GM18498 (cell line): ENCODE measurements at regions not wholly inside any gene's neighbourhood (a gene's known extent, or its start where the extent isn't known, plus 50 kb on each side); places are given as distances from the start of the nearest gene placed in this dataset.
"Not testable (repeated sequence)": the region's sequence is repeated elsewhere in the genome, so short reads cannot be mapped to it uniquely, and the experiment has no call there.

ENCODE experiments used
- ATAC-seq: cut with Tn5 transposase; IDR thresholded peaks from one replicate; pipeline ENCODE4 v1.9.1; 2021; ENCODE audit warnings: mild to moderate bottlenecking, moderate library complexity; ENCODE audit not compliant: unreplicated experiment

DNA sequence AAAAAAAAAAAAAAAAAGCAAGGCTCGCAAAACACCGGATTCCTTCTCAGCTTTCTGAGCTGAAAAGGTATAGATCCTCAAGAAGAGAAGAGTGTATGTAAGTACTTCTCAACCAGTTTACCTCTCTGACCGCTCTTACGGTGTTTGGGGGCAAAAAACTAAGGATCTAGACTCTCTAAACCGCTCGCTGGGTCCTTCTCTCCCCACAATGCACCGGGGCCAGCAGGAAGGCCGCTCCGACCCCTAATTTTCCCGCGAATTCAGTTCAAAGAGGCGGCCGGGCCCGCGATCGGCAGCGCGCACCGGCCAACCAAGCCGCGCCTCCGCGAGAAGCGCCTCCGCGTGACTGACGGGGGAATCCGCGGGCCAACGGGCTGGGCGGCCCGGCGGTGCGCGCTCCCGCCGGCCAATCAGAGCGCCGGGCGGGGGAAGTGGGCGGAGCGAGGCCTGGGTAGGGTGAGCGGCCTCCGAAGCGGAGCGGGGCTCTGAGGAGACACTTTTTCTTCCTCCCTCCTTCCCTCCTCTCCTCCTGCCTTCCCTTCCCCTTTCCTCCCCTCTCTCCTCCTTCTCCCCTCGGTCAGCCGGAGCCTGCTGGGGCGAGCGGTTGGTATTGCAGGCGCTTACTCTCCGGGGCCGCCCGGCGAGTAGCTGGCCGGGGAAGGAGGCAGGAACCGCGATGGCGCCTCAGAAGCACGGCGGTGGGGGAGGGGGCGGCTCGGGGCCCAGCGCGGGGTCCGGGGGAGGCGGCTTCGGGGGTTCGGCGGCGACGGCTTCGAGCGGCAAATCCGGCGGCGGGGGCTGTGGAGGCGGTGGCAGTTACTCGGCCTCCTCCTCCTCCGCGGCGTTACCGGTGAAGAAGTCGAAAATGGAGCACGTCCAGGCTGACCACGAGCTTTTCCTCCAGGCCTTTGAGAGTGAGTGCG, 93.0 kb downstream of the CRLF3 start:
- peak; percentile 93 for ATAC-seq

DNA sequence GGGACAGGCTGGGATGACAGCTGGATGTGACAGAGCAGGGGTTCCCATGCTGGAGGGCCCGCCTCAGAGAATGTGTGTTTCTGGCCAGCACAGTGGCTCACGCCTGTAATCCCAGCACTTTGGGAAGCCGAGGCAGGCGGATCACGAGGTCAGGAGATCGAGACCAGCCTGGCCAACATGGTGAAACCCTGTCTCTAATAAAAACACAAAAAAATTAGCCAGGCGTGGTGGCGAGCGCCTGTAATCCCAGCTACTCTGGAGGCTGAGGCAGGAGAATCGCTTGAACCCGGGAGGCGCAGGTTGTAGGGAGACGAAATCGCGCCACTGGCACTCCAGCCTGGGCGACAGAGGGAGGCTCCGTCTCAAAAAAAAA, 93.7 kb downstream of the CRLF3 start:
- not testable (repeated sequence) for ATAC-seq

DNA sequence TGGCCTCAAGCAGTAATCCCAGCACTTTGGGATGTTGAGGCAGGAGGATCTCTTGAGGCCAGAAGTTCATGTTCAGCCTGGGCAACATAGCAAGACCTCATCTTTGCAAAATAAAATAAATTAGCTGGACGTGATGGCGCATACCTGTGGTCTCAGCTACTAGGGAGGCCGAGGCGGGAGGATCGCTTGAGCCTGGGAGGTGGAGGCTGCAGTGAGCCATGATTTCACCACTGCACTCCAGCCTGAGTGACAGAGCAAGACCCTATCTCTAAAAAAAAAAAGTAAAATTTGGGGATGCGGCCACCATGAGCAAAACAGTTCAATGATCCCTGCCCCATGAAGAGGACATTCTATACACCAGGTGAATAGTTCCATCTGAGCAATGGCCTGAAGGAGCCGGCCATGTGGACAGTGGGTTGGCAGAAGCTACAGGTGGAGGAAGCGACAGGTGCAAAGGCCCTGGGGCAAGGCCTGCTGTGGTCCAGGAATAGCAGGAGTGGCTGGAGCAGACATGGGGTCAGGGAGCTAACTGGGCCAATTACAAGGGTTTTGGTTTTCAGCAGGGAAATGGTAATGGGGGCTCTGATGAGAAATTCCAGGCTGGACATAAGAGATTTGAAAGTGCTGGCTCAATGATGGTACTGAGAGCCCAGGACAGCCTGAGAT, 94.2 kb downstream of the CRLF3 start:
- not testable (repeated sequence) for ATAC-seq

DNA sequence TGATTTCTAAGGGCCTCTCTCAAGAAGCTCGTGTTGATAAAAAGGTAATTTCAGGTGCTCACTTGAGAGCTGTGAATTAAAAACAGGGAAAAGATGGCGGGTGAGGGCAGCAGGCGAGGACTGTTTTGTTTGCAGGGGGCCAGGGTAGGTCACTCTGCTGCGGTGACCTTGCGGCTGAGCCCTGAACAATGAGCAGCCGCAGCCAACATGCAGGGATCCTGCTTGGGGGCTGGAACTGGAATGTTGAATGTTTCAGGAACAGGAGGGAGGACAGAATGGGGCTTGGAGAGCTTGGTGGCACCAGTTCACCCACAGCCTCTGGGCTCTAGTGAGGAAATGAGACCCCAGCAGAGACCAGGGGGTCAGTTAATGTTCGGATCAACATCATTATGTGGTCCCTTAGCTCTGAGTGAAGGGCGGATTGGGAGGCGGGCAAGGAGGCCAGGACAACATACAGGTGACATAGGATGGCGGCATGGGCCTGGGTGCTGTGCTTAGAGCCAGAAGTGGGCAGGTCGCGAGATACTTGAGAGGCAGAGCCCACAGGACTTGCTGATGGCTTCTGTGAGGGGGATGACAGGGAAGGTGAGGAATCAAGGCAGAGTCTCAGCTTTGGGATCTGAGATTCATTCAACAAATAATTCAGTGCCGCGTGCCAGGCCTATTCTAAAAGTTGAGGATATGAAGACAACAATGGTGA, 94.9 kb downstream of the CRLF3 start:
- not testable (repeated sequence) for ATAC-seq

DNA sequence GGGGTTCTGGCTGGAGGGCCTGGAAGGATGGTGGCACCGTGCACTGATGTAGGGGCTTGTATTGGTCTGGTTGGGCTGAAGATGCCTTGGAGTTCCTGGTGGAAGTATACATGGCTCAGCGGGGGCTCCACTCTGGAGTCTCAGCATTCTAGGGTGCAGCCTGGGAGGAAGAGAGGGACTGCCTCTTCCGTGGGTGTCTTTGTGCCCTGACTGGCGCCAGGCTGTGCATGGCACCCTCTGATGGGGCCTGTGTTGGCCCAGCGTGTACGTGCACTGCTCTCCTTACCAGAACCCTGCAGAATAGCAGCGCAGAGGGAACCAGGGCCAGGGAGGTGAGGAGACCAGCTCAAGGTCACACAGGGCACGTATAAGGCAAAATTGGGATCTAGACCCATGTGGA, 97.0 kb downstream of the CRLF3 start:
- not testable (repeated sequence) for ATAC-seq

DNA sequence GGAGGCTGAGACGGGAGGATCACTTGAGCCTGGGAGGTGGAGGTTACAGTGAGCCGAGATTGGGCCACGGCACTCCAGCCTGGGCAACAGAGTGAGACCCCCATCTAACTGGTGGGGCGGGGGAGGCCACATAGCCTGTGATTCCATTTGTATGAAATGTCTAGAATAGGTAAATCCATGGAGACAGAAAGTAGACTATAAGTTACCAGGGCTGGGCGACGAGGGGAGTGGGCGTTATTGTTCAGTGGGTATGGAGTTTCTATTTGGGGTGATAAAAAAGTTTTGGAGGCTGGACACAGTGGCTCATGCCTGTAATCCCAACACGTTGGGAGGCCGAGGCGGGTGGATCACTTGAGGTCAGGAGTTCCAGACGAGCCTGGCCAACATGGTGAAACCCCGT, 97.8 kb downstream of the CRLF3 start:
- not testable (repeated sequence) for ATAC-seq

DNA sequence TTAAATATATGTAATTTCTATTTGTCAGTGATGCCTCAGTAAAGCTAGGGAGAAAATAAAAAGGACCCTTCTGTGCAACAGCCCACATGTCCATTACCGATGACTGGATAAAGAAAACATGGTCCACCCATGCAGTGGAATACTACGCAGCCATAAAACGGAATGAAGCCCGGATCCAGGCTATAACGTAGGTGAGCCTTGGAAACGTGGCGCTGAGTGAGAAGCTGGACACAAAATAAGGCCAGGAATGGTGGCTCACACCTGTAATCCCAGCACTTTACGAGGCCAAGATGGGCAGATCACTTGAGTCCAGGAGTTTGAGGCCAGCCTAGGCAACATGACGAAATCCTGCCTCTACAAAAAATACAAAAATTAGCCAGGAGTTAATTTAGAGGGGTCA, 98.2 kb downstream of the CRLF3 start:
- not testable (repeated sequence) for ATAC-seq

DNA sequence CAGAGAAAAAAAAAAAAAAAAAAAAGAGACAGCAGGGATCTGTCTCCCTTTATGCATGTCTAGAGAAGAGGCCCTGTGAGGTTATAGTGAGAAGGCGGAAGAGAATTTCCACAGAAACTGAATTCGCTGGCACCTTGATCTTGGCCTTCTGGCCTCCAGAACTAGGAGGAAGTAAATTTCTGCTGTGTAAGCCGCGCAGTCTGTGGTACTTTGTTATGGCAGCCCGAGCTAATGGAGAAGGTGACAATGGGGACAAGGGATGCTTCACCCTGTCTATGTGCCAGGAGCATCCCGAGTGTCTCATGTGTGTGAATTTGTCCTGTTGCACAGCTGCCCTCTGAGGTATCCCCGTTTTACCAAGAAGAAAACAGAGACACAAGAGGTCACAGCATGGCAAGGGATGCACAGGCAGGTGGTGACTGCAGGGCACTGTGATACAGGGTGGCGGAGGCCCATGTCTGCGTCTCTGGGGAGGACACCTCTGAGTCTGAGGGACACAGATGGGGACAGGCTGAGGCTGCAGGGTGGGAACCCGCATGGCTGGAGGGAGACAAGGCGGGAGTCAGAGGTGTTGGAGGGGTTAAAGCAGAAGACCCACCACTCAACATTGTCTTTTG, 100.3 kb downstream of the CRLF3 start:
- ATAC-seq, result not testable (repeated sequence)

DNA sequence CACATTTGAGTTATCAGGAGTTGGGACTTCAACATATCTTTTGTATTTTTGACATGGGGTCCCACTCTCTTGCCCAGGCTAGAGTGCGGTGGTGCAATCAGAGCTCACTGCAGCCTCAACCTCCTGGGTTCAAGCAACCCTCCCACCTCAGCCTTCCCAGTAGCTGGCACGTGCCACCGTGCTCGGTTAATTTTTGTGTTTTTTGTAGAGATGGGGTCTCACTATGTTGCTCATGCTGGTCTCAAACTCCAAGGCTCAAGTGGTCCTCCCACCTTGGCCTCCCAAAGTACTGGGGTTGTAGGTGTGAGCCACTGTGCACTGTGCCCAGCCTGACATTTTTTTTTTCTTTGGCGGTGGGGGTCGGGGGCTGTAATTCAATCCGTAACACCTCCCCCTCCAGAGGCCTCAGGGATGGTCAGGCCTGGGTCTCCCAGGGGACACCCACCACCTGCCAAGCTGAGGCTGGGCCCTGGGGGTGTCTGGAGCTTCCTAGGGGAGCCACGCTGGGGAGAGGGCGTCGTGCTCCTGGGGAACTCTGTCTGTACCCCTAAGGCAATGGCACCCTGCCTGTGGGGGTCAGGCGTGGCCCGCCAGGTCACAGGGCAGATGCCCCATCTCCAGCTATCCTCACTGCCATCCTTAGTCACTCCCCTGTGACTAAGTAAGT, 102.2 kb downstream of the CRLF3 start:
- not testable (repeated sequence) for ATAC-seq

DNA sequence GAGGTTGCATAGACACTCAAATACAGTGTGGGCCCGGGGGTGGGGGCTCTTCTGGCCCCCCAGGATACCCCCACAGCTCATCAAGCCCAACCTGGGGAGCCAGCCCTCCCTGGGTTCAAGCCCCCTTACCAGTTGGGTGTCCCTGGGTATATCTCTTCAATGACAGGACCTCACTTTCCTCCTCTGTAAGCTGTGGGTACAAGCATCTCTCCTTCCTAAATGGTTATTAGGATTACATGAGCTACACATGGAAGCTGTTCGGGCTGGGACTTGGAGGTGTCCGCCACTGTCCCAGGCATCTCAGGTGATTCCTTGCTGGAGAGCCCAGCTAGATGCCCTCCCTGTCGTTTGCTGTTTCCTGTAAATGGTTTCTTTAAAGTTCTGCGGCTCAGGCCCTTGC, 103.5 kb downstream of the CRLF3 start:
- ATAC-seq, result not testable (repeated sequence)

DNA sequence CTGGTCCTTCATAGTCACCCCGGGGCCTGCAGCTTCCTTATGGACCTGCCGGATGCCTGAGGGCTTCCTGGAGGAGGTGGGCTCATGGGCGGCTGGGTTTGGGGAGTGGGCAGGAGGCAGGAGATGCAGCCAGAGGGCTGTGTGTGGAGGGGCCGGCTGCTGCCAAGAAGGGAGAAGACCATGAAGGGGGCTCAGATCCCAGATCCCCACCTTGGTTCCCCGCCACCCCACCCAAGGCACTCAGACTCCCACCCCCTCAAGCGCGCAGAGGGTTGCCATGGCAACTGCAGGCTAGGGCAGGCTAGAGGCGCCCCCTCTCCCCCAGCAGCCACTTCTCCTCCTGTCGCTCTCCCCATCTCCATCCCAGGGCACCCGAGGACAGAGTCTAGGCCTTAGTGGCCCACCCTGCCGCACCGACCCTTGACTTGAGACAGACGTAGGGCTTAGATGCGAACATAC, 104.5 kb downstream of the CRLF3 start:
- ATAC-seq, result no peak

DNA sequence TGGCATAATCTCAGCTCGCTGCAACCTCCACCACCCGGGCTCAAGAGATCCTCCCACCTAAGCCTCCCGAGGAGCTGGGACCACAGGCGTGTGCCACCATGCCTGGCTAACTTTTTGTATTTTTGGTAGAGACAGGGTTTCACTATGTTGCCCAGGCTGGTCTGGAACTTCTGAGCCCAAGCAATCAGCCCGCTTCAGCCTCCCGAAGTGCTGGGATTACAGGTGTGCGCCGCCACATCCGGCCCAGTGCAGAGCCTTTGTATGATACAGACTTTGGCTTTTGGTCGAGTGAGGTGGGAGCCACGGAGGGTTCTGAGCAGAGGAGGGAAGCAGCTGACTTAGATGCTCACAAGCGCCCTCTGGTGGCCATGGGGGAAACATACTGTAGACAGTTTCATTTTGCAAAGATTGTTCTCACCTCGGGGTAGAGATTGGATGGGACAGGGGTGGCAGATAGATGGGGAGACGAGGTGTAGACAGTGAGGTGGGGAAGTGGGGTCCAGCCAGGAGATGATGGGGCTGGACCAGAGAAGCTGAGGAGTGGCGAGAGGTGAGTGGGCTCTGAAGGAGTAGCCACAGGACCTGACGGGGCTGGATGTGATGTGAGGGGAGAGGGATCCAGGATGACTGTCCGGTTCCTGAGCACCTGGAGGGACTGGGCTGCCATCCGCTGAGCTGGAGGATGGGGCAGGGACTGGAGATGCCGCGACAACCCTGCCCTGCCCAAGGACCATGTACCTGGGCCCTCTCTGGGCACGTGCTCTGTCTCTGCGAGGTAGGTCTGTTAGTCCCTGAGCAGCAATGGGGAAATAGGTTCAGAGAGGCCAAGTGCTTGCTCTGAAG, 105.1 kb downstream of the CRLF3 start:
- ATAC-seq, result not testable (repeated sequence)

DNA sequence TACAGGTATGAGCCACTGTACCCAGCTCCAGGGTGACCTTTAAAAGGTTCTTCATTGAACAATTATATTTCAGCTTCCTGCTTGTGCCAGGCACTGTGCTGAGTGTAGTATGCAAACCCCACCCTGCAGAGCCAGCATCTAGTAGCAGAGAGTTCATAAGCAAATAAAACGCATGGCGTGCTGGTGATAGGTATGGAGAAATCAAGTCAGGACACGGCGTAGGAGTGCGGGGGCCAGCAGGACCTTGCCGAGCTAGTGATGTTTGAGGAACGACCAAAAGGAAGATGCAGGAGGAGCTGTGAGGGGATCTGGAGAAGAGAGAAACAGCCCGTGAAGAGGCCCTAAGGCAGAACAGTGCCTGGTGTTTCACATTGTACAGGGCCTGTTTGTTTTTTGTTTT, 105.8 kb downstream of the CRLF3 start:
- not testable (repeated sequence) for ATAC-seq

DNA sequence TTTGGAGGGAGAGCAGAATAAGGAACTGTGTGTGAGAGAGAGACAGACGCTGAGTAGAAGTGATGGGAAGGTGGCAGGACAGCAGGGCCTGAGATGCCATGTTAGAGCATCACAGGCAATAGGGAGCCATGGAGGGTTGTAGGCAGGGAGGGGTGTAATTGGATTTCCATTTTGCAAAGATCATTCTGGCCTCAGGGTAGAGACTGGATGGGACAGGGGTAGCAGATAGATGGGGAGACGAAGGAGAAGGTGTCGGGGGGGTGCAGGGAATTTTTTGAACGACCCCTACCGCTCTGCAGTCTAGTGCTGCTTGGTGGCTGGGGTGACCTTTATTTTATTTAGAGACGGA, 106.4 kb downstream of the CRLF3 start:
- not testable (repeated sequence) for ATAC-seq

DNA sequence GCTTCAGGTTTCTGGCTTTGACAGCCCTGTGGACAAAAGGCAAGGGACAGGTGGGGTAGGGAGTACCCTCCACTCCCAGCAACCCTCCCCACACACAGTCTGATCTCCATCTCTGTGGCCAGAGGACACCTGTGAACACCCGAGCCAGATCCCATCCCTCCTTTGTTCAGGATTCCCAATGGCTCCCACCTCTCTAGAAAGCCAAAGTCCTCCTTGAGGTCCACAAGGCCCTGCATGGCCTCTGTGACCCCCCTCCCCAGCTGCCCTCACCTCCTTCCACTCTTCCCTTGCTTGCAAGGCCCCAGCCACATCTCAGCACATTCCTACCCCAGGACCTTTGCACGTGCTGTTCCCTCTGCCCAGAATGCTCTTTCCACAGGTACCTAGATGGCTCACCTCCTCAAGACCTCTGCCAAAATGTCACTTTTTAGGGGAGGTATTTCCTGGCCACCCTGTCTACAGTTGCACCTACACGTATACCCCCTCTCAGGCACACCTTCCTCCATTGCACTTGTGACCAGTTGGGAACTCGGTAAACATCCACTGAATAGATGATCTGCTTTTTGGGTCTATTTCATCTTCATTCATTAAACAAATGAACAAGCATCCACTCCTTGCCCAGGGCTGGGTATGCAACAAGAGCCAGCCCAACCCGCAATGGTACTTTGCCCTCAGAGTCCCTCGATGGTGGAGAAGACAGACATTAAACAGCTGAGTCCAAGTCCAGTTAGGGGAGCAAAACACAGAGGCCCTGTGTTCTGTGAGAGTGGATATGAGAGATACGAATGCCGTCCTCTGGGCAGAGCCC, 107.0 kb downstream of the CRLF3 start:
- ATAC-seq, result no peak

DNA sequence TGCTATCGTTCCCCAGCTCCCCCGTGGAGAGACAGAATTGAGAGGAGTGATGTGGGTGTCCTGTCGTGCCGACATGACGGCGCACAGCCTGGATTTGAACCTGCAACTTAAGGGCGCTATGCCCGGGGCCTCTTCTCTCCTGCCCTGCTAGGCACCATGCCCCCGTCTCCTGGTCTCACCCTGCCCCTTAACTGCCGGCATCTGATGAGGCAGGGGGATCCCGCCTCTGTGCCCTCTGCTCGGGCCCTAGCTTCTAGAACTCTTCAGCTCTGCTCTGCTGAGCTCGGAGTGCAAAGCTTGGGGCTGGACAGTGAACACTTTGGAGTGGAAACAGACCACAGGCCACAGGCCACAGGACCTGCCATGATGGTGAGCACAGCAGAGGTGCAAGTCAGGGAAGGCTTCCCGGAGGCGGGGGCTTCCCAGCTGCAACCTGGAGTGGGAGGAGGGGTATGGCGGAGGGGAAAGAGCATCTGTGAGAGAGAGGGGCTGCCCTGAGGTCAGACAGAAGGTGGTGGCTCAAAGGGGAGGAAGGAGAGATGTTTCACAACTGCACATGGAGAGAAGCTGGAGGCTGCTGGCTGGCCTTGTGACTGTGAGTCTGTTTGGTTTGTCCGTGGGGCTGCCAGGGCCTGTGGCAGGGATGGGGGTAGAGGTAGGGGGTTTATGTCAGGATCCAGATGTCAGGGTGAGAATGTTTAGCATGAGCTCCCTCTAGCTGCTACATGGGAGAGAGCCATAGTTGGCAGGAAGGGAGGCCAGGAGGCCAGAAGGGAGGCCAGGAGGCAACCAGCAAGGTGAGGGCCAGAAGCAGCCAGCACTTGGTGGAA, 107.8 kb downstream of the CRLF3 start:
- no peak for ATAC-seq

DNA sequence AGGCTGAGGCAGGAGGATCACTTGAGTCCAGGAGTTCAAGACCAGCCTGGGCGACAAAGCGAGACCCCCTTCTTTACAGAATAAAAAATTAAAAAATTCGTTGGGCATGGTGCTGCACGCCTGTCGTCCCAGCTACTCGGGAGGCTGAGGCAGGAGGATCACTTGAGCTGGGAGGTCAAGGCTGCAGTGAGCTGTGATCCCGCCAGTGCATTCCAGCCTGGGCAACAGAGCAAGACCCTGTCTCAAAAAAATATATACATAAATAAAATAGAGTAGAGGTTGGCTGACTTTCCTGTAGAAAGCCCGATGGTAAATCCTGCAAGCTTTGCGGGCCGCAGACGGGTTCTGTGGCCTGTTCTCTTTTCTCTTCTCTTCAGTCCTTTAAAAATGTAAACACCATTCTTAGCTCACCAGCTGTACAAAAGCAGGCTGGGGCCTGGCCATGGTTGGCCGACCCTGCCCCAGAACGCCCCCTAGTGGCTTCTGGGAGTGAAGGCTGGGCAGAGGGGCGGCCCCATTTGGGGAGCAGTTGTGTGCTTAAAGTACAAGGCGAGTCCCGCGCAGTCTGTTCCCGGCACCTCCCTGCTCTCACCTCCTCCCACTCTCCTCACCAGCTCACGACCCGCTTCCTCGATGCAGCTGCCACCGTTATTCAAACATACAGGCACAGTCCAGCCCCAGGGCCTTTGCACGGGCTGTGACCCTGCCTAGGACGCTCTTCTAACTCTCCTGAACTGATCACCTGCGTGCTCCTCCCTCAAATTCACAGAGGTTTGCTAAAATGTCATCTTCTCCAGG, 109.5 kb downstream of the CRLF3 start:
- ATAC-seq, result not testable (repeated sequence)
